Progenitor cell of endocrine pancreas (in vitro differentiated cells): ENCODE measurements at regions not wholly inside any gene's neighbourhood (a gene's known extent, or its start where the extent isn't known, plus 50 kb on each side); places are given as distances from the start of the nearest gene placed in this dataset.

Experiments used
- DNase-seq: peaks from one replicate; pipeline ENCODE4 v3.0.0; 2021; ENCODE audit warnings: low spot score; ENCODE audit not compliant: unreplicated experiment
- H3K27ac Mint-ChIP-seq: 2 replicates; pipeline ENCODE4 v1.8.0; 2021; ENCODE audit warnings: mild to moderate bottlenecking, moderate library complexity, mixed read lengths
- H3K27me3 Mint-ChIP-seq: 2 replicates; pipeline ENCODE4 v1.8.0; 2021; ENCODE audit warnings: mixed read lengths
- H3K36me3 Mint-ChIP-seq: 2 replicates; pipeline ENCODE4 v1.8.0; 2022; ENCODE audit warnings: mixed read lengths; ENCODE audit not compliant: insufficient read depth
- H3K4me1 Mint-ChIP-seq: 2 replicates; pipeline ENCODE4 v1.8.0; 2021; ENCODE audit warnings: low read depth, mixed read lengths
- H3K4me3 Mint-ChIP-seq: 2 replicates; pipeline ENCODE4 v1.8.0; 2021; ENCODE audit warnings: low read depth, mild to moderate bottlenecking, moderate library complexity, mixed read lengths
- H3K9me3 Mint-ChIP-seq: 2 replicates; pipeline ENCODE4 v1.8.0; 2021; ENCODE audit warnings: low read depth, mixed read lengths
- TF ChIP-seq, protein P1 (sequence below): fragments of 200-600 bp; sonication (generic); IDR thresholded peaks from one replicate; pipeline ENCODE4 v1.5.0; 2021; ENCODE audit warnings: antibody characterized with exemption, mild to moderate bottlenecking; ENCODE audit not compliant: unreplicated experiment

DNA sequence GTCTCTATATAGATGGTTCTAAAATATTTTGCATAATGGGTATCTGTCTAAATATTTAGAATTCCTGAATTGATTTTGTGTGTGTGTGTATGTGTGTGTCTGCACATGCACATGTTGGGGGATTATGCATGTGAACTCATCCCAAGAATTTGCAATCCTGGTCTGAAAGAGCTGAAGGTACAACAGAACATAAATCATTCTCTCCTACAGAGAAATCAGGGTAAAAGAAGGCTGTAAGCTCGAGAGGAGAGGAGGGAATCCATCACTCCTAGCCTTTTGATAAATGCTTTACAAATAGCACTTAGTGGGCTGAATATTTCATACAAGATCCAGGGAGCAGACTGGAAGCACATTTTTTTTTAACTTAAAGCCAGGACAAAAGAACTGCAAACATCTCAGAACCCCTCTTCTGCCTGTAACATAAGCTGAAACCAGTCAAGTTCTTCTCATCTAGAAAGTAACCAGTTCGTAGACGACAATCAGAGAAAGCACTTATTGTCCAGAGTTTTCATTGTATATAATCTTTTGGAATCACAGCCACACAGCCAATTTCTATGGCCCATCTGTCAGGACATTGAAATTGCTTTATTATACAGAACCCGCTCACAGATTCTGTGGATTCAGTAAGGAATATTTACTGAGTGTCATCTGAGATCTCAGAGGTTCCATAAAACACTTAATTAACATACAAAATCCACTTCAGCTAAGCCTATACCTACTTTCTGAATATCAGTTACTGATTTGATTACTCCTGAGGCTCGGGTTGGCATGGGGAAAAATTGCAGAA lies 541.4 kb upstream of the ZNF462 start:
- TF ChIP-seq, protein P1, sequence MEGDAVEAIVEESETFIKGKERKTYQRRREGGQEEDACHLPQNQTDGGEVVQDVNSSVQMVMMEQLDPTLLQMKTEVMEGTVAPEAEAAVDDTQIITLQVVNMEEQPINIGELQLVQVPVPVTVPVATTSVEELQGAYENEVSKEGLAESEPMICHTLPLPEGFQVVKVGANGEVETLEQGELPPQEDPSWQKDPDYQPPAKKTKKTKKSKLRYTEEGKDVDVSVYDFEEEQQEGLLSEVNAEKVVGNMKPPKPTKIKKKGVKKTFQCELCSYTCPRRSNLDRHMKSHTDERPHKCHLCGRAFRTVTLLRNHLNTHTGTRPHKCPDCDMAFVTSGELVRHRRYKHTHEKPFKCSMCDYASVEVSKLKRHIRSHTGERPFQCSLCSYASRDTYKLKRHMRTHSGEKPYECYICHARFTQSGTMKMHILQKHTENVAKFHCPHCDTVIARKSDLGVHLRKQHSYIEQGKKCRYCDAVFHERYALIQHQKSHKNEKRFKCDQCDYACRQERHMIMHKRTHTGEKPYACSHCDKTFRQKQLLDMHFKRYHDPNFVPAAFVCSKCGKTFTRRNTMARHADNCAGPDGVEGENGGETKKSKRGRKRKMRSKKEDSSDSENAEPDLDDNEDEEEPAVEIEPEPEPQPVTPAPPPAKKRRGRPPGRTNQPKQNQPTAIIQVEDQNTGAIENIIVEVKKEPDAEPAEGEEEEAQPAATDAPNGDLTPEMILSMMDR: no peak
- Mint-ChIP-seq H3K4me1 (peaks cover 15% of the 10 kb centered on the region), H3K4me3 (no peak overlapping the region), H3K36me3 (no peaks in the 10 kb centered on the region), H3K9me3 (no peaks in the 10 kb centered on the region), H3K27ac (peak overlapping the region; percentile 81), H3K27me3 (no peaks in the 10 kb centered on the region)
- DNase-seq: no peak

DNA sequence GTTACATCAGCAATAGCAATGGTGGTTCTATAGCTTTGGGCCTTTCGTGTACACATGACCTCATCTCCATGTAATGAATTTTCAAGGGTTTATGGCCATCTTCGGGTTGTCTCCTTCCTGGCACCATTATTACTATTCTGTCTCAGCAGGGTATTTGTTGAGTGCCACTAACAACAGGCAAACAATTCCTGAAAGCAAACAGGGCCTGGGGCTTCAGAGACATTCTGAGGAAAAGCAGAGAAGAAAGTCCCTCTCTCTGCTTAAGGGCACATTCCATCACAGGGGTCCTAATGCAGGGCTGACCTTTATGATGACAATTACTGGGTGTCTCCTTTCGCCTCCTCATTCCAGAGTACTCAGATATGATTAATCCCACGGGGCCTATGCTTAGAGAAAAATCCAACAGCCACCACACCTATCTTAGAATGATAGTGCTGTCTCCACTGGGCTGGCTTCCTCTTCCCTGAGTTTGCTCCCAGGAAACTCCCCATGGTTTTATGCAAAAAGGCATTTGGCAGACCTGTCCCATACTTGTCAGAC lies 540.2 kb upstream of the ZNF462 start:
- TF ChIP-seq, protein P1: no peak
- Mint-ChIP-seq H3K4me3 (no peak overlapping the region), H3K36me3 (no peaks in the 10 kb centered on the region), H3K9me3 (no peaks in the 10 kb centered on the region), H3K27me3 (no peaks in the 10 kb centered on the region), H3K27ac (no peak overlapping the region), H3K4me1 (peaks cover 15% of the 10 kb centered on the region)
- DNase-seq: no peak

DNA sequence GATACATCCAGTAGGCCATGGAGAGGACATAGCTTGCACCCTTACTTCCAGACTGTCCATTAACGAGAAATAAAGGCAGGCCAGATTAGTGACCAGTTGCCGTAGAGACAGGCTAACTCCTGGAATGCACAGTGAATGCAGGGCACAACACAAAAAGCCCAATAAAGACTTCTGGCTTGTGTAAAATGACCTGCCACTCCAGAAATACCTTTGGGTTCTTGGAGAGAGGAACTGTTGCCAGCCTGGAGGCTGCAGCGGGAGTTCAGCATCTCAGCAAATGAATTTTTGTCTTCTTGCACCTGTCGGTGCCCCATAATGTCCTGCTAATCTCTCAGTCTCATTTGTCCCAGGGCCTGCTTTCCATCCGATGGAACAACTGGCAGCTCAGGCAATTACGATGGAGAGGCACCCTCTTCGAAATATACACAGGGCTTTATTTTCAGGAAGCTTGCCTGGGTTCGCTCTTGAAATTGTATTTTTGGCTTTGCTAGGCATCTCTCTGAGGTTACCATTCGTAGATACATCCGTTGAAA lies 538.8 kb upstream of the ZNF462 start:
- peaks cover 15% of the 10 kb centered on the region for H3K4me1 Mint-ChIP-seq
- no peaks in the 10 kb centered on the region for H3K9me3 Mint-ChIP-seq
- TF ChIP-seq, protein P1: no peak
- no peaks in the 10 kb centered on the region for H3K36me3 Mint-ChIP-seq
- DNase-seq: no peak
- no peak overlapping the region for H3K4me3 Mint-ChIP-seq
- H3K27ac Mint-ChIP-seq: no peak overlapping the region
- no peaks in the 10 kb centered on the region for H3K27me3 Mint-ChIP-seq

DNA sequence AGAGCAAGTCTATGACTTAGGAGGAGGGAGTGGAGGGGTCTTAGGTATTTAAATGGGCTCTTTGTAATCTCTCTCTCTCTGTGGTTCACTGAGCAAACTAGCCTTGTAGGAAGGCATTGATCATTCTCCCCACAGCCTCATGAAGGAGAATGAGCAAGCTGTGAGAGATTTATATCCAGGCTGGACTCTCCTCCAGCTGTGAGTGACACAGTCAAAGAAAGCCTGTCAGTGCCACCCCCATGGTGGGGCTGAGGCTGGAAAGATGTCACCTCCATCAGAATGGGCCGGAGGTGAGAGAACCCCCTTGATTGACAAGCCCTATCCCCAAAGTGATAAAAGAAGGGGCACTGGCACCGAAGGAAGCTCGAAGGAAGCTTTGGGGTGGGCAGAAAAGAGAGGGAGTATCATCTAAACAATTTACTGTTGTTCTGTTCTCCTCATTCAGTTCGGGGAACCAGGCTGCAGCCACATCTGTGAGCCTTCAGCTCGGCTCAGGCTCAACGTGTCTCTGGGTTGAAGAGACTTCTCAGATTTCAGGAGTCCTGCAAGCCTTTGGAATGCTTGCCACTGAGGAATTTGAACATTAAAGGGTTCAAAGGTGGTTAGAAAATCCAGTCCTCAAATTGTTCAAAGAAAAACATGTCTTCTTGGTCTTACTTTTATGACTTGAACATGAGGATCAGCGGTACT lies 538.2 kb upstream of the ZNF462 start:
- no peaks in the 10 kb centered on the region for H3K36me3 Mint-ChIP-seq
- peaks cover 15% of the 10 kb centered on the region for H3K4me1 Mint-ChIP-seq
- no peaks in the 10 kb centered on the region for H3K9me3 Mint-ChIP-seq
- no peak overlapping the region for H3K27ac Mint-ChIP-seq
- H3K27me3 Mint-ChIP-seq: no peaks in the 10 kb centered on the region
- no peak for DNase-seq
- TF ChIP-seq, protein P1: no peak
- H3K4me3 Mint-ChIP-seq: no peak overlapping the region

DNA sequence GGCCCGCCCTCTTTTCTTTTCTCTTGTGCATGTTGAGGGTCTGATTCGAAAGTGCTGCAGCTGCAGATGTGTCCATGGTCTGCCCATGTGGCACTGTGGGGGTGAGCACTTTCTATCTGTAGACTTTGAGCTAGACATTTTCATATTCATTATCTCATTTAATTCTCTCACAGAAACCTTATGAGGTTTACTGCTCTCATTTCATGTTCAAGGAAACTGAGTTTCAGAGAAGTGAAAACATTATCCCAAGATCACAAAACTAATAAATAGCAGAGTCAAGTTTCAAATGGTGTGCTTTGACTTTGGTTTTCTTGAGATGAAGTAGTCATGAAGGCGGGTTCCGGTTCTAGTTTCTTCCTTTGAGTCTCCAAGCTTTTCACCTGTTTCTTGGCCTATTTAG lies 536.5 kb upstream of the ZNF462 start:
- Mint-ChIP-seq H3K36me3 (no peaks in the 10 kb centered on the region), H3K4me1 (peaks cover 13% of the 10 kb centered on the region), H3K27ac (no peak overlapping the region), H3K4me3 (no peak overlapping the region), H3K27me3 (no peaks in the 10 kb centered on the region), H3K9me3 (no peaks in the 10 kb centered on the region)
- no peak for DNase-seq
- TF ChIP-seq, protein P1: no peak
